GM18907 (cell line): ENCODE measurements at regions not wholly inside any gene's neighbourhood (a gene's known extent, or its start where the extent isn't known, plus 50 kb on each side); places are given as distances from the start of the nearest gene placed in this dataset.

Source experiments
- ATAC-seq: cut with Tn5 transposase; IDR thresholded peaks from one replicate; pipeline ENCODE4 v1.9.1; 2021; ENCODE audit warnings: mild to moderate bottlenecking, moderate library complexity; ENCODE audit not compliant: unreplicated experiment

GRCh38 chr2:145184741-145185651 lies 665.1 kb upstream of the ZEB2 start:
- no peak for ATAC-seq

DNA sequence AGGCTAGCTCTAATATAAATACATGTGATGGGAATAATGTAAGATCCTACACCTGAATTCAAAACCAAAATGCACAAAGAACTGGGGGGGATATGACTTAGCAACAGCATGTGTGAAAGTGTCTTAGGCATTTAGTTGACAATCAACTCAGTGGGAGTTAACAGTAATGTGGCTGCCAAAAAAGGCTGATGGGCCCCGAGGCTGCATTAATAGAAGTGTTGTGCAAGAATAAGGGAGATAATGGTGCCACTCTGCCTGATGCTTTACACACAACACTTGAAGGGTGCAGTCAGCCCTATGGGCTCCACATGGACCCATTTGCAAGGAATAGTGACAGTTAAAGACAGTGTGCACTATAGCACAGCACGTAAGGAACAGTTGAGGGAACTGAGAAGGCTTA lies 649.4 kb upstream of the ZEB2 start:
- no peak for ATAC-seq

- ATAC-seq = no peak
These were observed 648.2 kb upstream of the ZEB2 start for GRCh38 chr2:145168091-145168490.

- no peak for ATAC-seq
These were observed 646.9 kb upstream of the ZEB2 start for GRCh38 chr2:145166731-145167302.

DNA sequence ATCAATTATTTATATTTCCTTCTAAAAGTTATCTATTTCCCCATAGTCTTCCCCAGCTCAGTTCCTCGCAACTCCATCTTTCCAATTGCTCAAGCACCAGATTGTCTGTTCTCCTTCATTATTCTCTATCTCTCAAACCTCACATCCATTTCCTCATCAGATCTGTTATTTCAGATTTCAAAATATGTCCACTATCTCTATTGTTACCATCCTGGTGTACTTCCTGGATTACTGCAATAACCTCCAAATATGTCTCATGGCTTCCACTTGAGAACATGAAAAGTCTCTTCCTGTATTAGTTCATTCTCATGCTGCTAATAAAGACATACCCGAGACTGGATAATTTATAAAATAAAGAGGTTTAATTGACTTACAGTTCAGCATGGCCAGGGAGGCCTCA lies 641.7 kb upstream of the ZEB2 start:
- ATAC-seq = no peak

GRCh38 chr2:145160855-145161254 lies 640.9 kb upstream of the ZEB2 start:
- ATAC-seq = no peak

DNA sequence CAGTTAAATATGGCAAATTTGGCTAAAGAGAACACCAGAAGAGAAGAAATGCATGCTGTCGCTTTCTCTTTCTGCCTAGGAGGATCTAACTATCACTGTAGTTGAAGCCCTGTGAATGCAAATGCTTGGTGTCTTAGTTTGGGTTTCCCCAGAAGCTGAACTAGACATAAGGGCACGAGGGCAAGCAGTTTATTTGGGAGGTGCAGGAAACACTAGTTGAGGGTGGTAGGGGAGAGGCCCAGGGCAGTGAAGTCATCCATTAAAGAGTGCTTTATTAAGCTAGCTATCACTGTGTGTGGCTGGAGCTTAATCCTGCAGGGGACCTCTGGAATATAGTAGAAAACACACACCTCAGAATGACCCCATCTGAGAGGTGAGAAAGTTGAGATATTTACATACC lies 639.8 kb upstream of the ZEB2 start:
- ATAC-seq = no peak

DNA sequence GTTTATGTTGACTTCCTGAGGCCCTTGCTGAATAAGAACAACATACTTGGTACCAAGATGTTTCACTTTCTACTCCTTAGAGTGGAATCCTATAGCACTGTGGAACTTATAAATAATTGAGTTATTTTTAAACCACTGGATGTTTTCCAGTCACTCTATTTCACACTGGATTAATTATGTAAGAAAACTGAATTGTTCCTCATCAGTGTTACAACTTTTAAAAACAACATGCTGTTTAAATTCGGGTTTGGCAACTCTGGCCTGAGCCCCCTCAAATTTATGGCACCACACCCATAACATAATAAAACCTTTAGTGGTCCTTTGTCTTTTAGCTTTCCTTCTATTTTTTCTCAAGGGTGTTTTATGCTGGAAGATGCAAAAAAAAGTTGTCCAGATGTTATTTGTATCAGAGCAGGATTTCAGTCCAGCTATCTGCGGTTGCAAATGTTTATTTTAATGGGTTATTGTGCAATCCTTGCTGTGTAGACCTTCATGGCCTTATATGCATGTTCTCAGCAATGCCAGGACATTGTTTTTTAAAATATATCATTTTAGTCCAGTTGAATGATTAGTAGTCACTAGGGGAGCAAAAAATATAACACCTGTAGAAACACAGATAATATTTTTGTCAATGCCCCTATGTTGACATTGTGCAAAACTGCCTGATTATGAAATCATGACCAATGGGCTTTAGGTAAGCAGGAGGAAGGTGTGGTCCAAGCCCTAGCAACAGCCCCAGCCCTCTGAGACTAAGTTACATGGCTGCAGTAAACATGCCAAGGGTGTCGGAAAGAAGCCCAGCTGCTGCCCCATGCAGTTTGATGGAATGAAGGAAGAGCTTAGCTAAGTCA lies 638.0 kb upstream of the ZEB2 start:
- no peak for ATAC-seq

- ATAC-seq = no peak
These were observed 637.2 kb upstream of the ZEB2 start for GRCh38 chr2:145157036-145157675.

DNA sequence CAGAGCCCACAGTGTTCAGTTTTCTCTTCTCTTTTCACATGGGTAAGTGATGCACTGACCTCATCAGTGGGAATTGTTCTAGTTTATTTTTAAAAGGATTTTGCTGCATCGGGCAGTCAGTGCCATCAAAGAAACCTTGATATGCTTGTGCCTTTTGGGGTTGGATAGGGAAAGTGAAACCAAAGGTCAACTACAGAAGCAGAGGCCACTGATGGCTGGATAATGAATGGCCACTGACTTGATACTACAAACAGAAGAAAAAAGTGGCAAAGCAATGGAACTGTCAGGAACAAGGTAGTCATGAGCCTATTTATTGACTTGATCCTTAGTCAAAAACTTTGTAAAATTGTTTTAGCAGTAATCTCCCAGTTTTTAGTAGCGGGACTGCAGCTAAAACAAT lies 636.3 kb upstream of the ZEB2 start:
- no peak for ATAC-seq

DNA sequence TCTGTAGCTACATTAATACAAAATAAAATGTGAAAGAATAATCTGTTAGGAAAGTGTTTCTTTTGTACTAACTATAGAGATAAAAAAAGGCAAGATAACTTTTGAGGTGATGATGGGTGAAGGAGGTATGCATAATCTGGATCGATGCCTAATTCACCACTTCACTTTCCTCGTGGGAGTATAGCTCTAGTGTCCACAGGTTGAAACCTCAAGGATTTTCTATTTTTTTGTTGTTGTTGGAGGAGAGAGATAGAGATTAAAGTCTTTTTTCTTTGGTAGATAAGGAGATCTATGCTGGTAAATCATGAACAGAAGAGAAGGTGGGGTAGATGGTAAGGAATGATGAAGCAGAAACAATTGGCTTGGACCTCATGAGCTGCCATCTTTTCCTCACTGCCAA lies 635.3 kb upstream of the ZEB2 start:
- ATAC-seq = no peak

DNA sequence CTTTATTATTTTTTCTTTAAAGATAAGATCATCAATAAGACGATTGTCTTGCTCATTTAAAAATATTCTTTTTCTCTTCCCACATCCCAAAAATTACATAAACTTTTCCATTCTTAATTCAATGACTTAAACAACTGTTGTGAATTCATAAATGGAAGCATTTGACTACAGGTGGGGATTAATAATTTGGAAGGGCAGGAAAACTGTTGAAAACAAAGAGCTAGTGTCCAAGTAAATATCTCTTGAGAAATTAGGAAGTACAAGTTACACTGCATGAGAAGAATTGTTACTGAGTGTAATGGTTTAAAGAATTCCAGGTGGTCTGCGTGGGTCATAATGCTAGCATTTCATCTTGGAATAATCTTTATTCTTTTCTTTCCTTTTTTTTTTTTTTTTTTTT lies 634.8 kb upstream of the ZEB2 start:
- ATAC-seq = no peak

DNA sequence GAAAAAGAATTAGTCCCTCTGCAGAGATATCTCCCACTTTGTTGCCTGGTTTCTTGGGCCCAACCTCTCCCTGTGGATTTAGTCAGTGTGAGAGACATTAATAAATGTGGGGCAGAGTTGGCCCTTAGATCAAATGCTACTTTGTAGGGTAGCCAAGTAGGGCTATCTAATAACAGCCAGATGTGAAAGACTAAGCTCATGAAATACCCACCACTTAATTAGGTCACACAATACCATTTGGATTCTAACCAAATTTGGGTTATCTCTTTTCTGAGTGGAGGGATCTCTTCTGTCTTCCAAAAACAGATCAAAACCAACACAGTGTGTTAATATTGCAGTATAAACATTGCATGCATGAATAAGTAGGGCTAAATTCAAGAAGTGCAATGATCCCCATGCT lies 626.8 kb upstream of the ZEB2 start:
- ATAC-seq = no peak

GRCh38 chr2:145144131-145144728 lies 624.3 kb upstream of the ZEB2 start:
- no peak for ATAC-seq

DNA sequence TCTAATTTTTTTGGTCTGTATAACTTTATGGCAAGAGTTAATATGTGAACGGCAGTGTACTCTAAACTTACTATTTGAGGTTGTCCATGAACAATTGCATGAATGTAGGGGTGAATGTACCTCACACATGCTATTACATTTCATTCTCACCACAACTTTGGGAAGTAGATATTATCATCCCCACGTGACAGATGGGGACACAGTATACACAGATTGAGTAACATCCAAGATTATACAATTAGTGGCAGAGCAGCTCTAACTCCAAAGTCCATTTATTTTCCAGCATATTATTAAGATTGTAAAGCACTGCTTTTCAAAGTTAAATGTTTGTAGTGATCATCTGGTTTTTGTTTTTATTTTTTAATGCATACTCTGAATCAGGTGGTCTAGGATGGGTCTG lies 622.1 kb upstream of the ZEB2 start:
- no peak for ATAC-seq

GRCh38 chr2:145140658-145141057 lies 620.7 kb upstream of the ZEB2 start:
- ATAC-seq = no peak

DNA sequence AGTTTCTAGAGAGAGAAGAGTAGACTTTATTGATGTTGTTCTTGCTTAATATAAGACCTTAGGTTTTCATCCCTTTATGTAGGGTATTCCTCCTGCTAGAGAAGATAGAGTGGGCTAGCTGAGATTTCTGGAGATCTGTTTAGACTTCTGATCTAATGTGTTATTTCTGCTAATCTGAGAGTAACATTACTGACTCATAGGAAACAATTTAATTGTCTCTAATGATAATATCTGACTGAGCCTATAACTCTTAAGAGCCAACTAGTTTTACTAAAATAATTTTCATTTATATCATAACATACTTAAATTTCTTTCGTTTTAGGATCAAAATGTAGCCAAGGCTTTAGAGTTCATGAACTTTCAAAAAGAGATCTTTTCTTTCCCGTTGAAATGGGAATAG lies 618.7 kb upstream of the ZEB2 start:
- ATAC-seq = no peak

- no peak for ATAC-seq
These were observed 618.0 kb upstream of the ZEB2 start for GRCh38 chr2:145137901-145138300.

GRCh38 chr2:145137211-145137610 lies 617.3 kb upstream of the ZEB2 start:
- ATAC-seq = no peak

GRCh38 chr2:145136702-145137101 lies 616.8 kb upstream of the ZEB2 start:
- no peak for ATAC-seq

DNA sequence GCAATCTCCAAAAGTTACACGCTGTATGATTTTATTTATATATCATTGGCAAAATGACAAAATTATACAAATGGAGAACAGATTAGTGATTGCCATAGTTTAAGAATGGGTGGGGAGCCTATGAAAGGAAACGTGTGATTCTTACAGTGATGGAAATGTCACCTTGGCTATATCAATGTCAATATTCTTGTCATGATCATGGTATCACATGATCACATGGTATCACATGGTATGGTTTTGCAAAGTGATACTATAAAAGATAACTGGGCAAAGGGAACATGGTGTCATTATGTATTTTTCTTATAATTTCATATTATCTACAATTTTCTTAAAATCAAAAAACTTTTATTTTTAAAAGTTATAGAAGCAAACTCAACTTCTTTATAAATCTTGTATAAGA lies 606.2 kb upstream of the ZEB2 start:
- no peak for ATAC-seq
